Kidney capillary endothelial cell (primary cell): ENCODE measurements at regions not wholly inside any gene's neighbourhood (a gene's known extent, or its start where the extent isn't known, plus 50 kb on each side); places are given as distances from the start of the nearest gene placed in this dataset.
A peak's percentile ranks its signal among the peaks of the same experiment; 100 is the strongest.

Experiments
- DNase-seq: peaks from one replicate; pipeline ENCODE4 v3.0.0-alpha.2; 2018; ENCODE audit warnings: low spot score

GRCh38 chr4:31955346-31955745 is 1235.2 kb downstream of the PCDH7 start:
- DNase-seq = no peak

GRCh38 chr4:31959972-31960371 is 1239.8 kb downstream of the PCDH7 start:
- DNase-seq = no peak

DNA sequence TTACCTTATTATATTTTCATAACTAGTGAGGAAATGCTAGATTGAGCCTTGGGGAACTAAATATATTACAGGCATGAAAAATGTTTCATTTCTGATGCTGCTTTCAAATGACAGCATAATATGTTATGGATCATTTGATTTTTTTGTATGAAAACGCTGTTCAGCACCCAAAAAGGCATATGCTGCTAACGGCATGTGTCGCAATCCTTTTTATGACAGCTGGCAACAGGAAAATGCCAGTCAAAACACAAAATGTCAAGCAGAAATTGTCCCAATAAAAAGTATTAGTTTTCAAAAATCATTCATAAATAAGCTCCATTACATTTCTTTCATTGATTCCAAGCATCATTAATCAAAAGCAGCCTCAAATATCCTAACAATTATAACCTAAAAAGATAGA is 1244.5 kb downstream of the PCDH7 start:
- no peak for DNase-seq

GRCh38 chr4:31968842-31969241 is 1248.7 kb downstream of the PCDH7 start:
- no peak for DNase-seq

- DNase-seq = no peak
Measured at GRCh38 chr4:31974490-31975002, 1254.4 kb downstream of the PCDH7 start.

DNA sequence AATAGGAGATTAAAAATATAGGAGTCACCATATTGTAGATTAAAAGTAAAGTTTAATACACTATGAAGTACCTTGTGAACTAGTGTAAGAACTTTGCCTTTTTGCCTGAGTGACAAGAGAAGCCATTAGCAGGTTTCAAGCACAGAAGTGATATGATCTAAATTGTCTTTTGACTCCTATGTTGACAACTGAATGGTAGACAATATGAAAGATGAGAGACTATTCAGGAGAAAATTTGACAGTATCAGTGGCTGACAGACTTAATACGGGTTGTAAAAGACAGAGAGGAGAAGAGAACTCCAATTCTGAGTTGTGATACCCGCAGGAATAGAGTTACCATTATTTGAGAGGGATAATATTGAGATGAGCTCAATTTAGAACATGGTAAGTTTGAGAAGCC is 1259.8 kb downstream of the PCDH7 start:
- DNase-seq = no peak

DNA sequence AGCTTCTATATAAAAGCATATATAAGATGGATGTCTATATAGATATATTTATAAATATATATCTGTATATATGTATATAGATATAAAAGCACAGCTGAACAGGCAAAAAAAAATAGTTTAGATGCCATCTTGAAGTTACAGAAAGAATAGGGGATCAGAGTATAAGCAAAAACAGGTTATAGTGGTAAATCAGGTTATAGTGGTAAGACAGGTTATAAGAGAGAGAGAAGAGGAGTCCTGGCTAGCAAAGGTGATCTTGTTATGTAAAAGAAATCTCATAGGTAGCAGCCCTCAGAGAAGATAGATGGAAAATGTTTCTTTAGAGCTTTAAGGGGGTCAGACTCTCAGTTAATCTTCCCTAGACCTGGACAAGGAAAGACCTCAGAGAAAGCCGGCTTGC is 1263.1 kb downstream of the PCDH7 start:
- DNase-seq = no peak

DNA sequence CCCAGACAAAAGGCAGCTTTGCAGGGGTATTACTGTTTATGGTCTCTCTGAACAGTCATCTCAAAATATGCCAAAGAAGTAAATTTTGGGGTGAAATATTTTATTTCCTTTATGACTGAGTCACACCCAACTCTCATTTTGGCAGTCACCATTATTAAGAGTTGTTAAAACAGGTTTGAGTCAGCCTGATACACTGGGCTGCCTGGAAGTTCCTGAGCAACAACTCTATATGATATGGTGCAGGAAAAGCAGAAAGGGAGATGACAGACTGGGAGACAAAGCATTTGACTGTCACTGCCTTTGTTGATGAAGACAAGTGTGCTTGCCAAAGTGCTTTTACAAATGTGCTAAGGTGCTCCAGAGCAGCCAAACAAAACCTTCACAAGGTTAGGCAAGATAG is 1263.5 kb downstream of the PCDH7 start:
- DNase-seq = no peak

- no peak for DNase-seq
Measured at GRCh38 chr4:31984872-31985271, 1264.7 kb downstream of the PCDH7 start.

GRCh38 chr4:31995943-31996901 is 1276.1 kb downstream of the PCDH7 start:
- DNase-seq = no peak

DNA sequence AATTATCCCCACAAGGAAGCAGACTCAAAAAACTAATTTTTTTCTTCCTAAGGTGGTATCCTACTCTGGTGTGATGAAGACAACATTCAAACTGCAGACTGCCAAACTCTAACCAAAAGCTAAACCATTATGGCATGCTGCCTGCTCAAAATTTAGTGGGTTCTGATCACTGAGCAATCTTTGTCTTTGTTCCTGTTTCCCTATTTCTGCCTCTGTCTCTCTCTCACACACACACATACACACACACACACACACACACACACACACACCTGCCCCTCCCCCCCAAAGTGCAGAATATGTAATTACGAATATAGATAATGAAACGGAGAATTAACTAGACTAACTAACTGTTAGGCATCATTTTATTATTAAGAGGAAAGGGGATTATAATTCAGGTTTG is 1278.6 kb downstream of the PCDH7 start:
- no peak for DNase-seq

- no peak for DNase-seq
Measured at GRCh38 chr4:31999848-32000247, 1279.7 kb downstream of the PCDH7 start.

- DNase-seq = no peak
Measured at GRCh38 chr4:32000846-32001488, 1280.8 kb downstream of the PCDH7 start.

- no peak for DNase-seq
Measured at GRCh38 chr4:32002037-32002747, 1282.0 kb downstream of the PCDH7 start.

GRCh38 chr4:32003548-32003947 is 1283.4 kb downstream of the PCDH7 start:
- DNase-seq = no peak

GRCh38 chr4:32010221-32010620 is 1290.1 kb downstream of the PCDH7 start:
- DNase-seq = no peak

DNA sequence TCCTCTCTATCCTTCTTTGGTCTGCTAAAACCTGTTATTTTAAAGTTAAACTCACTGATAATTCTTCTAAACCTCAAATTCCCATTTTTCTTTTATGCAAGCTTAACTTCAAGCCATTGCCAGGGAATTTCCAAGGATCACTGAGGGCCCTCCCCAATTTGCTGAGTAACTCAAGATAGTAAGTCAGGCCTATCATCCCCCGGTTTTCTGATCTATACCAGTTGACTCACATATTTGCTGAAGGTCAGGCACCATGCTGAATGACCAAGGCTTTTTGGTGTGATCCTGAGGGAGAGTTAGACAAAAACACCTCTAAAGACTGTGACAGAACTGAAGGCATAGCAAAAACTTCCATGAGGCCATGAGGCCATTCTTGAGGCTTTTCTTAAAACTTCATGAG is 1301.9 kb downstream of the PCDH7 start:
- DNase-seq = no peak

GRCh38 chr4:32025851-32026459 is 1305.8 kb downstream of the PCDH7 start:
- peak; percentile 2 for DNase-seq

DNA sequence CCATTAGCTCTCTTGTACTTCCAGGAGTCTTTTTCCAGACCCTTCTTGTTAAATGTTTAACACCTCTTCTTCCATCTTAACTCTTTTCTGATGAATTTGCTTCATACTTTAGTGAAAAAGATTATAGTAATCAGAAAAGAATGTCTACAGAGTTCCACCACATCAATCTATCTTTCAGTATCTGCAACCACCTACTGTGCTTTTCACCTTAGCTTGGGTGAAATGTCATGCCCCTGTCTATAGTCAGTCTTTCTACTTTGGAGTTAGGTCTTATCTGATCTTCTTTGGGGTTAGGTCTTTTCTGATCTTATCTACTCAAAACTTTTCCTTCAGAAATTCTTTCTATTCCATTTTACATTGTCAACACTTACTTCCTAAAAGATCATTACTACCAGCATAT is 1310.2 kb downstream of the PCDH7 start:
- no peak for DNase-seq

DNA sequence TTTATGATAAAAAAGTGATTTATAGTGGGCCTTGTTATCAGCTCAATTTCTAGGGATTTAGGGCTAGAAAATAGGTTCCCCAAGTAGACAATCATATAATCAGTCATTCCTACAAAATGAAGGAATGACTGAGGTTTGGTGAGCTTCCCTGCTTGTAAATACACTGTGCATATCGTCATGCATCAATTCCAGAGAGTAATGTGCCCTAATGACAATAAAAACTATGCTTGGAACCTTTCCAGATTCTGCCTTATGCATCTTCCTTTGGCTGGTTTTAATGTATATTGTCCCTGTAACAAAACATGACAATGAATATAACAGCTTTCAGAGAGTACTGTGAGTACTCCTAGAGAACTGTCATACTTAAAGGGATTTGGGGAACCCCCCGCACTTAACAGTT is 1310.9 kb downstream of the PCDH7 start:
- no peak for DNase-seq

DNA sequence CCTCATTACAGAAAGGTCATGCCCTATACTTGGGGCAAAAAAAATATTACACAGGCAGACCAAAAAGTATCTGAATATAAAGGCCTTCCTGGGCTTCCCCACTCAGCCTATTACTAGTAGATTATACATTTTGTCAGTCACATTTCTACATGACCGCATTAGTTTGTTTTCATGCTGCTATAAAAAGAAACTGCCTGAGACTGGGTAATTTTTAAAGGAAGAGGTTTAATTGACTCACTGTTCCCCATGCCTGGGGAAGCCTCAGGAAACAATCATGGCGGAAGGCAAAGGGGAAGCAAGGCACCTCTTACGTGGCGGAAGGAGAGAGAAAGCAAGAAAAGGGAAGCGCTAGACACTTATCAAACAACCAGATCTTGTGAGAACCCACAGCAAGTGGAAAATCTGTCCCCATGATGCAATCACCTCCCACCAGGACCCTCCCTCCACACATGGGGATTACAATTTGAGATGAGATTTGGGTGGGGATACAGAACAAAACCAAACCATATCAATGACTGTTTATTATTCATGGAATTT is 1312.0 kb downstream of the PCDH7 start:
- DNase-seq = no peak

DNA sequence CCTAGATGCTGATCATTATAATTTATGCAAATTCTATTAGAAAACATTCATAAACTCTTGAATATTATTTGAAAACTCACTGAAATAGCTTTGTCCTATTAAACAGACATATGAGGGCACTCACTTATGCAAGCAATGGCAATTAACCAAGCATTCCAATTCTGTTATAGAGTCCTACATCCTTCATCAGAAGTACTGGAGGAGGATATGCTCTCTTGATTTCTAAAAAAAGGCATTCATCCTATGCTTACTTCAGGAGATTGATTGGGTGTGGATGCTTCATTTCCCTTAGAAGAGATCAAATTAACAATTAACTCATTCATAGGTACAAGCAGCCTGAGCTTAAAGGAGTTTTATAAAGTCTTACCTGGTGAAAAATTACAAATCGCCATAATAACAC is 1317.2 kb downstream of the PCDH7 start:
- no peak for DNase-seq
